RKO (cell line): ENCODE measurements at regions not wholly inside any gene's neighbourhood (a gene's known extent, or its start where the extent isn't known, plus 50 kb on each side); places are given as distances from the start of the nearest gene placed in this dataset.
"Not testable (repeated sequence)": the region's sequence is repeated elsewhere in the genome, so short reads cannot be mapped to it uniquely, and the experiment has no call there.

ENCODE experiments used
- DNase-seq: peaks from one replicate; pipeline ENCODE4 v3.0.0-alpha.2; 2016; ENCODE audit warnings: low spot score

- DNase-seq = no peak
Observed at GRCh38 chr17:5747964-5748363, 163.7 kb upstream of the NLRP1 start.

- no peak for DNase-seq
Observed at GRCh38 chr17:5753421-5753820, 169.1 kb upstream of the NLRP1 start.

GRCh38 chr17:5757314-5757907 lies 173.1 kb upstream of the NLRP1 start:
- no peak for DNase-seq

- peak; percentile 69 for DNase-seq
Observed at GRCh38 chr17:5758651-5759050, 174.3 kb upstream of the NLRP1 start.

- DNase-seq = no peak
Observed at GRCh38 chr17:5759501-5759925, 175.2 kb upstream of the NLRP1 start.

- DNase-seq = no peak
Observed at GRCh38 chr17:5762191-5762590, 177.9 kb upstream of the NLRP1 start.

GRCh38 chr17:5763595-5764306 lies 179.4 kb upstream of the NLRP1 start:
- DNase-seq = no peak

- DNase-seq = no peak
Observed at GRCh38 chr17:5769593-5770354, 185.5 kb upstream of the NLRP1 start.

- no peak for DNase-seq
Observed at GRCh38 chr17:5770441-5771270, 186.3 kb upstream of the NLRP1 start.

- DNase-seq = not testable (repeated sequence)
Observed at GRCh38 chr17:5771271-5771577, 186.9 kb upstream of the NLRP1 start.

- not testable (repeated sequence) for DNase-seq
Observed at GRCh38 chr17:5772017-5772416, 187.7 kb upstream of the NLRP1 start.

- no peak for DNase-seq
Observed at GRCh38 chr17:5772720-5773119, 188.4 kb upstream of the NLRP1 start.

GRCh38 chr17:5773816-5774360 lies 189.6 kb upstream of the NLRP1 start:
- DNase-seq = no peak

- DNase-seq = no peak
Observed at GRCh38 chr17:5775098-5775497, 190.8 kb upstream of the NLRP1 start.

- DNase-seq = peak; percentile 70
Observed at GRCh38 chr17:5780476-5780875, 196.2 kb upstream of the NLRP1 start.

- DNase-seq = no peak
Observed at GRCh38 chr17:5781236-5781927, 197.1 kb upstream of the NLRP1 start.

GRCh38 chr17:5783269-5783668 lies 199.0 kb upstream of the NLRP1 start:
- no peak for DNase-seq

GRCh38 chr17:5783851-5784250 lies 199.5 kb upstream of the NLRP1 start:
- no peak for DNase-seq

- no peak for DNase-seq
Observed at GRCh38 chr17:5784791-5785190, 200.5 kb upstream of the NLRP1 start.

GRCh38 chr17:5785338-5785737 lies 201.0 kb upstream of the NLRP1 start:
- DNase-seq = peak; percentile 28

GRCh38 chr17:5785867-5786509 lies 201.7 kb upstream of the NLRP1 start:
- DNase-seq = peak; percentile 10
